Thyroid gland (tissue), 4 donors: ENCODE measurements at regions not wholly inside any gene's neighbourhood (a gene's known extent, or its start where the extent isn't known, plus 50 kb on each side); places are given as distances from the start of the nearest gene placed in this dataset.

ENCODE experiments used
- DNase-seq, 2 donors: peaks; one replicate each; pipeline ENCODE4 v3.0.0-alpha.2; 2019
- H3K27ac ChIP-seq, 3 donors: fragments of 200-600 bp; sonication (generic); 1 replicate in 2 of 3; 2 replicates in 1 of 3; pipeline ENCODE4 v1.5.1; 2016 to 2019; ENCODE audit warnings: mild to moderate bottlenecking in 1 of 3, moderate library complexity in 1 of 3
- H3K27me3 ChIP-seq: fragments of 200-600 bp; sonication (generic); one replicate; pipeline ENCODE4 v1.5.1; 2019
- H3K36me3 ChIP-seq, 2 donors: fragments of 200-600 bp; sonication (generic); one replicate each; pipeline ENCODE4 v1.5.1; 2016 to 2019
- H3K4me1 ChIP-seq, 2 donors: fragments of 200-600 bp; sonication (generic); one replicate each; pipeline ENCODE4 v1.5.1; 2017 to 2019
- H3K4me3 ChIP-seq, 3 donors: fragments of 200-600 bp; sonication (generic); replicated peaks in 1 of 3; 1 replicate in 2 of 3; 2 replicates in 1 of 3; pipeline ENCODE4 v1.5.1; 2016; ENCODE audit warnings: mild to moderate bottlenecking in 1 of 3
- H3K9me3 ChIP-seq: fragments of 200-600 bp; sonication (generic); one replicate; pipeline ENCODE4 v1.5.1; 2017
- CTCF ChIP-seq, 6 experiments: fragments of 200-600 bp in 3 of 6; fragments of 450-650 bp in 3 of 6; sonication (generic) in 3 of 6; IDR thresholded peaks; one replicate each; pipeline ENCODE4 v1.5.1; 2016 to 2019; ENCODE audit warnings: antibody characterized with exemption in 6 of 6, mild to moderate bottlenecking in 2 of 6, inconsistent platforms in 1 of 6, moderate library complexity in 1 of 6
- POLR2A ChIP-seq, 2 donors: fragments of 450-650 bp; IDR thresholded peaks; one replicate each; pipeline ENCODE4 v1.6.1; 2017; ENCODE audit warnings: antibody characterized with exemption in 2 of 2, mild to moderate bottlenecking in 2 of 2, moderate library complexity in 1 of 2
- WGBS, 2 donors: methylation state at CpG; one replicate each; pipeline ENCODE4 v1.1.5; 2017; 5-methylcytosine and 5-hydroxymethylcytosine counted together
- intact Hi-C: fragments of 100-400 bp; cut with DNase I; formaldehyde crosslinking; loops from one replicate; pipeline ENCODE4 v1.15.1; 2023

GRCh38 chr5:138702166-138703077 lies 50.8 kb upstream of the CTNNA1 start:
- 76 to 78% methylated on average over 5 of the region's 5 CpGs for WGBS, 2 donors
- Histone ChIP-seq H3K27ac (no peak overlapping the region), H3K4me3 (no peak overlapping the region), H3K9me3 (no peaks in the 10 kb centered on the region), H3K36me3 (no peaks in the 10 kb centered on the region), H3K27me3 (no peaks in the 10 kb centered on the region), H3K4me1 (no peaks in the 10 kb centered on the region)
- DNase-seq: no peak
- no peak for TF ChIP-seq POLR2A (IDR thresholded peaks at IDR 0.05)
- no peak for TF ChIP-seq CTCF (IDR thresholded peaks at IDR 0.05)
- intact Hi-C loops: no loop called here

GRCh38 chr5:138701678-138702077 lies 51.5 kb upstream of the CTNNA1 start:
- WGBS, 2 donors: 95 to 98% methylated on average over 3 of the region's 3 CpGs
- Histone ChIP-seq H3K4me3 (no peak overlapping the region), H3K27ac (no peak overlapping the region), H3K4me1 (no peaks in the 10 kb centered on the region), H3K9me3 (no peaks in the 10 kb centered on the region), H3K36me3 (no peaks in the 10 kb centered on the region), H3K27me3 (no peaks in the 10 kb centered on the region)
- TF ChIP-seq POLR2A (IDR thresholded peaks at IDR 0.05): no peak
- no peak for DNase-seq
- intact Hi-C loops: no loop called here

- Histone ChIP-seq H3K4me1 (no peaks in the 10 kb centered on the region), H3K36me3 (no peaks in the 10 kb centered on the region), H3K4me3 (no peak overlapping the region), H3K27ac (no peak overlapping the region), H3K27me3 (no peaks in the 10 kb centered on the region), H3K9me3 (no peaks in the 10 kb centered on the region)
- WGBS, 2 donors: 86 to 90% methylated on average over 8 of the region's 8 CpGs
- intact Hi-C loops: no loop called here
- TF ChIP-seq POLR2A (IDR thresholded peaks at IDR 0.05) (no peak), CTCF (IDR thresholded peaks at IDR 0.05) (no peak)
- no peak for DNase-seq
These were observed 52.5 kb upstream of the CTNNA1 start for GRCh38 chr5:138700581-138701362.

GRCh38 chr5:138699482-138699881 lies 53.7 kb upstream of the CTNNA1 start:
- no peak overlapping the region for H3K4me3 ChIP-seq
- no peak for TF ChIP-seq CTCF (IDR thresholded peaks at IDR 0.05)
- no peak for TF ChIP-seq POLR2A (IDR thresholded peaks at IDR 0.05)
- no peaks in the 10 kb centered on the region for H3K36me3 ChIP-seq
- intact Hi-C loops: no loop called here
- H3K9me3 ChIP-seq: no peaks in the 10 kb centered on the region
- H3K27ac ChIP-seq: no peak overlapping the region
- WGBS, 2 donors: 97 to 98% methylated on average over 2 of the region's 2 CpGs
- DNase-seq: no peak
- H3K4me1 ChIP-seq: no peaks in the 10 kb centered on the region
- no peaks in the 10 kb centered on the region for H3K27me3 ChIP-seq

GRCh38 chr5:138698713-138699112 lies 54.5 kb upstream of the CTNNA1 start:
- H3K36me3 ChIP-seq: no peaks in the 10 kb centered on the region
- 84 to 85% methylated on average over 5 of the region's 5 CpGs for WGBS, 2 donors
- H3K27me3 ChIP-seq: no peaks in the 10 kb centered on the region
- no peaks in the 10 kb centered on the region for H3K9me3 ChIP-seq
- no peak for DNase-seq
- no peaks in the 10 kb centered on the region for H3K4me1 ChIP-seq
- H3K4me3 ChIP-seq: no peak overlapping the region
- no peak for TF ChIP-seq CTCF (IDR thresholded peaks at IDR 0.05)
- TF ChIP-seq POLR2A (IDR thresholded peaks at IDR 0.05): no peak
- no peak overlapping the region for H3K27ac ChIP-seq
- intact Hi-C loops: no loop called here
